H1 (cell line): ENCODE measurements at regions not wholly inside any gene's neighbourhood (a gene's known extent, or its start where the extent isn't known, plus 50 kb on each side); places are given as distances from the start of the nearest gene placed in this dataset.
A peak's percentile ranks its signal among the peaks of the same experiment; 100 is the strongest.

ENCODE experiments used
- ATF3 ChIP-seq: IDR thresholded peaks from 2 replicates; pipeline ENCODE4 v1.6.1; 2011; ENCODE audit warnings: low read depth, mild to moderate bottlenecking, low read length; ENCODE audit not compliant: insufficient read depth
- BACH1 ChIP-seq: IDR thresholded peaks from 2 replicates; pipeline ENCODE4 v1.6.1; 2012; ENCODE audit warnings: low read length, improper control_type of control experiment
- BRCA1 ChIP-seq: IDR thresholded peaks from 2 replicates; pipeline ENCODE4 v1.6.1; 2012; ENCODE audit warnings: low read depth, low read length, improper control_type of control experiment
- CHD2 ChIP-seq: IDR thresholded peaks from 2 replicates; pipeline ENCODE4 v1.6.1; 2012; ENCODE audit warnings: low read length, improper control_type of control experiment
- CTCF ChIP-seq, 3 experiments: IDR thresholded peaks; 1 replicate in 2 of 3; 2 replicates in 1 of 3; pipeline versions ENCODE4 v1.5.1 to v1.6.1; 2011; ENCODE audit warnings: low read length in 3 of 3, mild to moderate bottlenecking in 3 of 3, inconsistent platforms in 2 of 3, low read depth in 1 of 3, moderate library complexity in 1 of 3; ENCODE audit not compliant: insufficient read depth in 1 of 3; ENCODE audit errors: control extremely low read depth in 1 of 3
- EP300 ChIP-seq, 2 experiments: IDR thresholded peaks; 1 replicate in 1 of 2; 2 replicates in 1 of 2; pipeline ENCODE4 v1.6.1; 2011 to 2012; ENCODE audit warnings: low read depth in 2 of 2, low read length in 2 of 2, mild to moderate bottlenecking in 2 of 2, borderline replicate concordance in 1 of 2, inconsistent platforms in 1 of 2, moderate library complexity in 1 of 2
- EZH2 ChIP-seq: fragments of 200-600 bp; sonication (generic); IDR thresholded peaks from 2 replicates; pipeline ENCODE4 v1.7.1; 2012; ENCODE audit warnings: low read depth, mild to moderate bottlenecking, moderate library complexity, low read length, inconsistent platforms; ENCODE audit not compliant: severe bottlenecking
- JUND ChIP-seq: IDR thresholded peaks from 2 replicates; pipeline ENCODE4 v1.6.1; 2011; ENCODE audit warnings: mild to moderate bottlenecking, improper control_type of control experiment, low read length
- KDM4A ChIP-seq: IDR thresholded peaks from one replicate; pipeline ENCODE4 v1.7.1; 2012; ENCODE audit warnings: low read depth, mild to moderate bottlenecking, moderate library complexity, low read length, inconsistent platforms; ENCODE audit not compliant: severe bottlenecking
- MAX ChIP-seq: IDR thresholded peaks from 2 replicates; pipeline ENCODE4 v1.6.1; 2012; ENCODE audit warnings: inconsistent platforms
- RNF2 ChIP-seq: fragments of 200-900, 300-1000 bp; sonication (generic); IDR thresholded peaks from 2 replicates; pipeline ENCODE4 v1.7.1; 2016; ENCODE audit warnings: borderline replicate concordance, low read depth, mild to moderate bottlenecking, antibody characterized with exemption, low read length; ENCODE audit not compliant: poor library complexity, severe bottlenecking; ENCODE audit errors: missing control alignments
- SIN3A ChIP-seq, 2 experiments: IDR thresholded peaks in 1 of 2; conservative IDR thresholded peaks in 1 of 2; 2 replicates each; pipeline ENCODE4 v1.6.1; 2011 to 2012; ENCODE audit warnings: low read length in 2 of 2, improper control_type of control experiment in 1 of 2, low read depth in 1 of 2, mild to moderate bottlenecking in 1 of 2
- SRF ChIP-seq: IDR thresholded peaks from 2 replicates; pipeline ENCODE4 v1.6.1; 2011; ENCODE audit warnings: mild to moderate bottlenecking, low read depth, low read length, moderate library complexity
- TAF1 ChIP-seq: IDR thresholded peaks from 2 replicates; pipeline ENCODE4 v1.6.1; 2011; ENCODE audit warnings: mild to moderate bottlenecking, low read depth, low read length
- TAF7 ChIP-seq: optimal IDR thresholded peaks from 2 replicates; pipeline ENCODE3; 2011; ENCODE audit warnings: low read depth, mild to moderate bottlenecking, inconsistent platforms, low read length, moderate library complexity, borderline replicate concordance
- TBP ChIP-seq: IDR thresholded peaks from 2 replicates; pipeline ENCODE4 v1.6.1; 2011; ENCODE audit warnings: low read depth, low read length, improper control_type of control experiment
- TCF12 ChIP-seq: IDR thresholded peaks from 2 replicates; pipeline ENCODE4 v1.6.1; 2011; ENCODE audit warnings: low read depth, mild to moderate bottlenecking, low read length
- ZNF274 ChIP-seq: IDR thresholded peaks from 2 replicates; pipeline ENCODE4 v1.7.0; 2012; ENCODE audit warnings: low read length, borderline replicate concordance; ENCODE audit errors: extremely low read depth

- TF ChIP-seq EP300 (IDR thresholded peaks at IDR 0.05; ENCODE audit: borderline replicate concordance in 1 of 2, low read depth in 2 of 2, low read length in 2 of 2) (peak in 1 of 2 experiments; percentile 11; a peak in 1 of 3 replicates), RNF2 (no peak), KDM4A (peak; percentile 15), ZNF274 (no peak), EZH2 (no peak), BACH1 (peak; percentile 86), TAF1 (peak; percentile 38; the same call in 1 of the 2 replicates), TBP (peak; percentile 47; the same call in 1 of the 2 replicates), CHD2 (0 out of 2 replicates have a peak, but pooled peaks have one; percentile 25), JUND (no peak), TCF12 (peak; percentile 40; the same call in 1 of the 2 replicates), MAX (peak; percentile 87), CTCF (IDR thresholded peaks at IDR 0.05; ENCODE audit: control extremely low read depth in 1 of 3, insufficient read depth in 1 of 3, low read depth in 1 of 3, low read length in 3 of 3) (peak; percentile 96 to 100 (median 99)), TAF7 (peak; percentile 34), SIN3A (conservative IDR thresholded peaks at IDR 0.05 in 1 of 2, IDR thresholded peaks at IDR 0.05 in 1 of 2; ENCODE audit: low read depth in 1 of 2, low read length in 2 of 2) (peak in 1 of 2 experiments; percentile 61; a peak in 1 of 4 replicates), ATF3 (no peak), BRCA1 (no peak), SRF (no peak)
Observed at GRCh38 chr10:77710759-77711682, 73.4 kb upstream of the KCNMA1 start (continued).
